PC-9 (cell line): ENCODE measurements at regions not wholly inside any gene's neighbourhood (a gene's known extent, or its start where the extent isn't known, plus 50 kb on each side); places are given as distances from the start of the nearest gene placed in this dataset.

Experiments used
- BruUV-seq: library from RNA; stranded (reverse); fragments of 400-500 nt; replicated peaks from 2 replicates; lab custom pipeline; 2021; lab: Mats Ljungman, UMichigan
- CTCF ChIA-PET: fragments of 300-600 bp; sonication (Branson Sonifier 250); formaldehyde crosslinking; loops from one replicate; lab custom pipeline; 2022; ENCODE audit warnings: antibody characterized with exemption; lab: Charles Lee
- POLR2A ChIA-PET: fragments of 300-600 bp; sonication (Branson Sonifier 250); formaldehyde crosslinking; loops from one replicate; lab custom pipeline; 2022; ENCODE audit warnings: antibody characterized with exemption; ENCODE audit not compliant: unreplicated experiment; lab: Charles Lee
- DNase-seq, 2 experiments: peaks; one replicate each; pipeline versions ENCODE4 v3.0.0 to v3.0.0-alpha.2; 2015 to 2022; ENCODE audit warnings: mixed read lengths in 1 of 2
- H2AFZ ChIP-seq: fragments of 200-600 bp; sonication (generic); 2 replicates; pipeline ENCODE4 v1.8.1; 2017; ENCODE audit warnings: antibody characterized with exemption
- H3F3A ChIP-seq: fragments of 200-600 bp; sonication (generic); 2 replicates; pipeline ENCODE4 v1.8.1; 2017; ENCODE audit warnings: antibody characterized with exemption, mild to moderate bottlenecking, low read depth; ENCODE audit not compliant: insufficient read depth
- H3K27ac ChIP-seq: fragments of 200-600 bp; sonication (generic); 2 replicates; pipeline ENCODE4 v1.6.1; 2016; ENCODE audit warnings: mixed run types
- H3K27me3 ChIP-seq: fragments of 200-600 bp; sonication (generic); 2 replicates; pipeline ENCODE4 v1.6.1; 2016; ENCODE audit warnings: low read depth, mixed run types; ENCODE audit not compliant: insufficient read depth
- H3K36me3 ChIP-seq: fragments of 200-600 bp; sonication (generic); 2 replicates; pipeline ENCODE4 v1.6.1; 2016; ENCODE audit warnings: low read depth, mixed run types
- H3K4me1 ChIP-seq: fragments of 200-600 bp; sonication (generic); replicated peaks from 2 replicates; pipeline ENCODE4 v1.6.1; 2016; ENCODE audit warnings: mixed run types; ENCODE audit not compliant: insufficient read depth
- H3K4me2 ChIP-seq: fragments of 200-600 bp; sonication (generic); 2 replicates; pipeline ENCODE4 v1.6.1; 2017; ENCODE audit warnings: mixed run types
- H3K4me3 ChIP-seq: fragments of 200-600 bp; sonication (generic); 2 replicates; pipeline ENCODE4 v1.6.1; 2016; ENCODE audit warnings: mixed run types
- H3K79me2 ChIP-seq: fragments of 200-600 bp; sonication (generic); 2 replicates; pipeline ENCODE4 v1.6.1; 2017; ENCODE audit warnings: low read depth, mixed run types
- H3K9me2 ChIP-seq: fragments of 200-600 bp; sonication (generic); 2 replicates; pipeline ENCODE4 v1.8.1; 2017; ENCODE audit warnings: mild to moderate bottlenecking; ENCODE audit not compliant: insufficient read depth
- H3K9me3 ChIP-seq: fragments of 200-600 bp; sonication (generic); 2 replicates; pipeline ENCODE4 v1.8.1; 2016; ENCODE audit warnings: low read depth; ENCODE audit not compliant: insufficient read depth
- H4K20me1 ChIP-seq: fragments of 200-600 bp; sonication (generic); 2 replicates; pipeline ENCODE4 v1.8.1; 2017; ENCODE audit not compliant: insufficient read depth
- CTCF ChIP-seq: fragments of 200-600 bp; sonication (generic); conservative IDR thresholded peaks from 2 replicates; pipeline ENCODE4 v1.6.1; 2017; ENCODE audit warnings: mixed run types, antibody characterized with exemption, mild to moderate bottlenecking, moderate library complexity
- EZH2 ChIP-seq: fragments of 200-600 bp; sonication (generic); IDR thresholded peaks from 2 replicates; pipeline ENCODE4 v1.8.0; 2017; ENCODE audit warnings: antibody characterized with exemption, low read depth
- intact Hi-C: fragments of 100-400 bp; cut with micrococcal nuclease; formaldehyde crosslinking; loops from one replicate; pipeline ENCODE4 v1.10.0; 2022; ENCODE audit not compliant: unreplicated experiment

DNA sequence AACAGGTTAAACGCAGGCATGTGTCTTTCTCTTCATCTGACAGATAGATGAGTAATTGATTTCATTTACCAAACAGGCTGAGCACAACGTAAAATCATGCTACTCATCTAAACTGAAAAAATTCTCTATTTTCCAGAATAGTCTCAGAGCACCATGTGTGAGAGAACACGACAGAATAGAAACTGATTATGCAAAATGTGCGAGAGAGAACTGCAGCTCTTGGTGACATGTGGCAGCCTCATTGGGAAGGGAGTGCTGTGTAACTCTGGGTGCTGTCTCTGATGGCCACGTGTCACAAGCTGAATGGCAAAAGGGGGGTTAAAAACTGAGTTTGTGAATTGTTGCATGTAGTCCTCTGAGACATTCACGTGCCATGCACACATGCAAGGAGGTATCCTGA is 143.7 kb upstream of the ATXN1 start:
- Histone ChIP-seq H3K79me2 (no peaks in the 10 kb centered on the region), H3K27ac (no peak overlapping the region), H3K27me3 (no peaks in the 10 kb centered on the region), H4K20me1 (no peaks in the 10 kb centered on the region), H3K4me2 (no peak overlapping the region), H2AFZ (no peak overlapping the region), H3F3A (no peaks in the 10 kb centered on the region), H3K4me3 (no peak overlapping the region), H3K36me3 (no peaks in the 10 kb centered on the region), H3K9me3 (no peaks in the 10 kb centered on the region), H3K4me1 (0 out of 2 replicates have a peak, but pooled peaks cover 5% of the 10 kb centered on the region), H3K9me2 (no peaks in the 10 kb centered on the region)
- POLR2A ChIA-PET = interaction anchor here (0.5 kb wide), 1 partner anchor 235 kb away, joined by 3 read pairs; no protein-coding TSS in a partner anchor
- intact Hi-C loops = no loop called here
- no peak for TF ChIP-seq EZH2
- no peak for TF ChIP-seq CTCF
- BruUV-seq = no TSS peak
- CTCF ChIA-PET = no interaction called here
- DNase-seq = no peak

- Histone ChIP-seq H3K27ac (no peak overlapping the region), H3K4me3 (no peak overlapping the region), H3K4me2 (no peak overlapping the region), H2AFZ (no peak overlapping the region), H3K4me1 (no peaks in the 10 kb centered on the region), H3K9me2 (no peaks in the 10 kb centered on the region), H3K36me3 (no peaks in the 10 kb centered on the region), H3K27me3 (no peaks in the 10 kb centered on the region), H3K9me3 (no peaks in the 10 kb centered on the region), H3K79me2 (no peaks in the 10 kb centered on the region), H4K20me1 (no peaks in the 10 kb centered on the region), H3F3A (no peaks in the 10 kb centered on the region)
- no peak for TF ChIP-seq CTCF
- TF ChIP-seq EZH2 = no peak
- no TSS peak for BruUV-seq
- CTCF ChIA-PET = no interaction called here
- intact Hi-C loops = no loop called here
- no peak for DNase-seq
- POLR2A ChIA-PET = no interaction called here
Observed at GRCh38 chr6:16903470-16903869, 142.2 kb upstream of the ATXN1 start.

DNA sequence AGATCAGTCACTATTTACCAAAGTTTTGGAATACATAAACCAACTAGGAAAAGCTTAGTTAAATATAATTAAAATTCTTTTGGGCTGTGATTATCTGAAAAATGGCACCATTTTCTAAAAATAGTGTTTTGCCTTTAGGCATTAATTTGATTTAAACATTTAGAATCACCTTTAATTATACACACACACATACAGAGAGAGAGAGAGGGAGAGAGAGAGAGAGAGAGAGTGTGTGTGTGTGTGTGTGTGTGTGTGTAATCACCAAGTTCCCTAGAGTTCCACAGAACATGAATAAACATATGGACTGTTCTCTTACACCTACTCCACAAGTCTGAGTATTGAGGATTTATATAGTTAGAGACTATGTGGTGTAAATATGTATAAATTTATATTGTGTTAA is 141.2 kb upstream of the ATXN1 start:
- Histone ChIP-seq H3F3A (no peaks in the 10 kb centered on the region), H3K9me3 (no peaks in the 10 kb centered on the region), H3K4me2 (no peak overlapping the region), H3K36me3 (no peaks in the 10 kb centered on the region), H3K27ac (no peak overlapping the region), H2AFZ (no peak overlapping the region), H3K4me3 (no peak overlapping the region), H4K20me1 (no peaks in the 10 kb centered on the region), H3K27me3 (no peaks in the 10 kb centered on the region), H3K4me1 (no peaks in the 10 kb centered on the region), H3K79me2 (no peaks in the 10 kb centered on the region), H3K9me2 (no peaks in the 10 kb centered on the region)
- TF ChIP-seq CTCF (no peak), EZH2 (no peak)
- CTCF ChIA-PET = no interaction called here
- intact Hi-C loops = no loop called here
- no TSS peak for BruUV-seq
- no peak for DNase-seq
- POLR2A ChIA-PET = interaction anchor here (0.8 kb wide), 1 partner anchor 140 kb away, joined by 3 read pairs; no protein-coding TSS in a partner anchor
